Fibroblast of lung (primary cell): ENCODE measurements at regions not wholly inside any gene's neighbourhood (a gene's known extent, or its start where the extent isn't known, plus 50 kb on each side); places are given as distances from the start of the nearest gene placed in this dataset.

Experiments
- DNase-seq, 2 donors: peaks; one replicate each; pipeline versions ENCODE4 v3.0.0 to v3.0.0-alpha.2; 2010; ENCODE audit warnings: low read depth in 2 of 2
- H2AFZ ChIP-seq: 2 replicates; pipeline ENCODE4 v1.5.1; 2012; ENCODE audit warnings: low read length, control low read depth, inconsistent platforms
- H3K27ac ChIP-seq: 2 replicates; pipeline ENCODE4 v1.5.1; 2011; ENCODE audit warnings: low read length, control low read depth; ENCODE audit not compliant: insufficient read depth
- H3K27me3 ChIP-seq: 2 replicates; pipeline ENCODE4 v1.5.1; 2011; ENCODE audit warnings: mild to moderate bottlenecking, low read length; ENCODE audit not compliant: control insufficient read depth, insufficient read depth
- H3K36me3 ChIP-seq: 2 replicates; pipeline ENCODE4 v1.5.1; 2011; ENCODE audit warnings: low read length; ENCODE audit not compliant: control insufficient read depth, insufficient read depth
- H3K4me1 ChIP-seq: 2 replicates; pipeline ENCODE4 v1.5.1; 2011; ENCODE audit warnings: low read length; ENCODE audit not compliant: control insufficient read depth, insufficient read depth; ENCODE audit errors: extremely low read depth
- H3K4me2 ChIP-seq: 2 replicates; pipeline ENCODE4 v1.5.1; 2011; ENCODE audit warnings: low read length, control low read depth; ENCODE audit not compliant: insufficient read depth; ENCODE audit errors: extremely low read depth
- H3K4me3 ChIP-seq, 4 experiments: fragments of 200-600 bp in 1 of 4; sonication (generic) in 1 of 4; replicated peaks in 1 of 4; 2 replicates each; pipeline ENCODE4 v1.5.1; 2011 to 2016; ENCODE audit warnings: low read length in 4 of 4, low read depth in 3 of 4, mild to moderate bottlenecking in 3 of 4, control low read depth in 2 of 4, inconsistent platforms in 1 of 4, mixed read lengths in 1 of 4; ENCODE audit not compliant: insufficient read depth in 1 of 4; ENCODE audit errors: control extremely low read depth in 1 of 4
- H3K79me2 ChIP-seq: 2 replicates; pipeline ENCODE4 v1.5.1; 2012; ENCODE audit warnings: mild to moderate bottlenecking, low read length, inconsistent platforms; ENCODE audit not compliant: control insufficient read depth, insufficient read depth
- H3K9ac ChIP-seq: 2 replicates; pipeline ENCODE4 v1.5.1; 2011; ENCODE audit warnings: mild to moderate bottlenecking, low read length, control low read depth; ENCODE audit not compliant: insufficient read depth
- H3K9me3 ChIP-seq: 2 replicates; pipeline ENCODE4 v1.5.1; 2012; ENCODE audit warnings: low read depth, low read length; ENCODE audit not compliant: control insufficient read depth, insufficient read depth
- H4K20me1 ChIP-seq: 2 replicates; pipeline ENCODE4 v1.5.1; 2011; ENCODE audit warnings: low read length; ENCODE audit not compliant: control insufficient read depth, insufficient read depth; ENCODE audit errors: extremely low read depth
- CTCF ChIP-seq, 2 donors: IDR thresholded peaks in 1 of 2; conservative IDR thresholded peaks in 1 of 2; 1 replicate in 1 of 2; 2 replicates in 1 of 2; pipeline ENCODE4 v1.5.1; 2011 to 2012; ENCODE audit warnings: low read length in 2 of 2, control low read depth in 1 of 2, inconsistent platforms in 1 of 2, low read depth in 1 of 2, mild to moderate bottlenecking in 1 of 2
- EZH2 ChIP-seq: IDR thresholded peaks from 2 replicates; pipeline ENCODE4 v1.5.1; 2012; ENCODE audit warnings: low read length, control low read depth, mild to moderate bottlenecking; ENCODE audit errors: missing control alignments

- Histone ChIP-seq H3K4me2 (no peak overlapping the region), H4K20me1 (no peaks in the 10 kb centered on the region), H3K9me3 (no peaks in the 10 kb centered on the region), H3K27me3 (no peaks in the 10 kb centered on the region), H2AFZ (no peak overlapping the region), H3K36me3 (no peaks in the 10 kb centered on the region), H3K27ac (no peak overlapping the region), H3K9ac (no peak overlapping the region), H3K79me2 (no peaks in the 10 kb centered on the region), H3K4me1 (peaks cover 3% of the 10 kb centered on the region), H3K4me3 (no peak overlapping the region)
- DNase-seq = no peak
- no peak for TF ChIP-seq CTCF (conservative IDR thresholded peaks at IDR 0.05 in 1 of 2, IDR thresholded peaks at IDR 0.05 in 1 of 2; ENCODE audit: low read depth in 1 of 2, low read length in 2 of 2)
- no peak for TF ChIP-seq EZH2
Observed at GRCh38 chr3:106816838-106817237, 560.4 kb upstream of the CCDC54 start.

- no peaks in the 10 kb centered on the region for H3K9me3 ChIP-seq
- H3K27ac ChIP-seq = no peak overlapping the region
- no peaks in the 10 kb centered on the region for H3K79me2 ChIP-seq
- no peaks in the 10 kb centered on the region for H4K20me1 ChIP-seq
- no peak overlapping the region for H3K9ac ChIP-seq
- H3K4me3 ChIP-seq = no peak overlapping the region
- TF ChIP-seq EZH2 (no peak), CTCF (conservative IDR thresholded peaks at IDR 0.05 in 1 of 2, IDR thresholded peaks at IDR 0.05 in 1 of 2; ENCODE audit: low read depth in 1 of 2, low read length in 2 of 2) (no peak)
- no peak overlapping the region for H2AFZ ChIP-seq
- no peak overlapping the region for H3K4me2 ChIP-seq
- no peaks in the 10 kb centered on the region for H3K36me3 ChIP-seq
- H3K27me3 ChIP-seq = no peaks in the 10 kb centered on the region
- no peak for DNase-seq
- peaks cover 3% of the 10 kb centered on the region for H3K4me1 ChIP-seq
Observed at GRCh38 chr3:106817706-106818105, 559.5 kb upstream of the CCDC54 start.

GRCh38 chr3:106819440-106819839 is 557.8 kb upstream of the CCDC54 start:
- Histone ChIP-seq H3K27me3 (no peaks in the 10 kb centered on the region), H3K4me1 (no peaks in the 10 kb centered on the region)

More at GRCh38 chr3:106819440-106819839, 557.8 kb upstream of the CCDC54 start:
- Histone ChIP-seq H3K4me3 (no peak overlapping the region), H2AFZ (no peak overlapping the region), H3K4me2 (no peak overlapping the region), H3K79me2 (no peaks in the 10 kb centered on the region), H3K9me3 (no peaks in the 10 kb centered on the region), H3K27ac (no peak overlapping the region), H3K36me3 (no peaks in the 10 kb centered on the region), H3K9ac (no peak overlapping the region), H4K20me1 (no peaks in the 10 kb centered on the region)
- TF ChIP-seq EZH2 = no peak
- DNase-seq = no peak
